IMR-90 (cell line): ENCODE measurements at regions not wholly inside any gene's neighbourhood (a gene's known extent, or its start where the extent isn't known, plus 50 kb on each side); places are given as distances from the start of the nearest gene placed in this dataset.

Experiments used
- ATAC-seq: fragments of 200-7000 bp; cut with Tn5 transposase; 2 replicates; pipeline ENCODE4 v1.9.1; 2020; ENCODE audit warnings: low read depth, mild to moderate bottlenecking, moderate library complexity
- BruUV-seq: library from RNA; stranded (reverse); fragments of 400-500 nt; replicated peaks from 2 replicates; lab custom pipeline; 2021; lab: Mats Ljungman, UMichigan
- CTCF ChIA-PET: fragments of 300-600 bp; formaldehyde crosslinking; extraction: SDS; loops from one replicate; lab custom pipeline; 2021; ENCODE audit warnings: antibody characterized with exemption; lab: Yijun Ruan, JAX
- POLR2A ChIA-PET: fragments of 300-600 bp; sonication (Branson Sonifier 250); formaldehyde crosslinking; loops from one replicate; lab custom pipeline; 2022; ENCODE audit warnings: antibody characterized with exemption; ENCODE audit not compliant: unreplicated experiment; lab: Charles Lee
- DNase-seq: peaks from one replicate; pipeline ENCODE4 v3.0.0; 2013
- H2AFZ ChIP-seq: replicated peaks from 2 replicates; pipeline ENCODE3; 2013; ENCODE audit warnings: low read length, mild to moderate bottlenecking; ENCODE audit not compliant: poor library complexity
- H2AK5ac ChIP-seq: 2 replicates; pipeline ENCODE4 v1.6.1; 2013; ENCODE audit warnings: low read depth, low read length, inconsistent platforms
- H2AK9ac ChIP-seq: replicated peaks from 2 replicates; pipeline ENCODE3; 2013; ENCODE audit warnings: mild to moderate bottlenecking, low read depth, low read length, moderate library complexity; ENCODE audit not compliant: poor library complexity
- H2BK120ac ChIP-seq: 2 replicates; pipeline ENCODE4 v1.6.1; 2013; ENCODE audit warnings: low read depth, low read length, inconsistent platforms
- H2BK15ac ChIP-seq: 3 replicates; pipeline ENCODE4 v1.6.1; 2013; ENCODE audit warnings: low read depth, low read length, inconsistent platforms
- H2BK20ac ChIP-seq: 2 replicates; pipeline ENCODE4 v1.6.1; 2013; ENCODE audit warnings: low read depth, mild to moderate bottlenecking, inconsistent platforms, low read length, moderate library complexity
- H2BK5ac ChIP-seq: 2 replicates; pipeline ENCODE4 v1.6.1; 2013; ENCODE audit warnings: mild to moderate bottlenecking, low read depth, low read length, inconsistent platforms; ENCODE audit not compliant: poor library complexity, severe bottlenecking
- H3K14ac ChIP-seq: replicated peaks from 2 replicates; pipeline ENCODE4 v1.6.1; 2013; ENCODE audit warnings: low read depth, low read length, inconsistent platforms
- H3K18ac ChIP-seq: 2 replicates; pipeline ENCODE4 v1.6.1; 2013; ENCODE audit warnings: low read depth, low read length, control low read depth
- H3K23ac ChIP-seq: 2 replicates; pipeline ENCODE4 v1.6.1; 2013; ENCODE audit warnings: low read depth, low read length, inconsistent platforms
- H3K27ac ChIP-seq: 2 replicates; pipeline ENCODE4 v1.5.1; 2013; ENCODE audit warnings: mild to moderate bottlenecking, control low read depth, low read length; ENCODE audit not compliant: insufficient read depth
- H3K27me3 ChIP-seq: 2 replicates; pipeline ENCODE4 v1.6.1; 2013; ENCODE audit warnings: low read length; ENCODE audit not compliant: control insufficient read depth, insufficient read depth
- H3K36me3 ChIP-seq: 2 replicates; pipeline ENCODE4 v1.6.1; 2013; ENCODE audit warnings: low read length, mixed read lengths; ENCODE audit not compliant: control insufficient read depth, insufficient read depth
- H3K4ac ChIP-seq: 2 replicates; pipeline ENCODE4 v1.6.1; 2013; ENCODE audit warnings: low read depth, low read length, inconsistent platforms
- H3K4me1 ChIP-seq: 2 replicates; pipeline ENCODE4 v1.6.1; 2013; ENCODE audit warnings: low read length, mixed read lengths; ENCODE audit not compliant: control insufficient read depth, insufficient read depth
- H3K4me2 ChIP-seq: 2 replicates; pipeline ENCODE4 v1.6.1; 2013; ENCODE audit warnings: low read depth, mild to moderate bottlenecking, control low read depth, low read length, moderate library complexity
- H3K4me3 ChIP-seq: 2 replicates; pipeline ENCODE4 v1.5.1; 2013; ENCODE audit warnings: low read depth, mild to moderate bottlenecking, control low read depth, low read length, moderate library complexity; ENCODE audit not compliant: insufficient read depth
- H3K56ac ChIP-seq: 2 replicates; pipeline ENCODE4 v1.6.1; 2013; ENCODE audit warnings: low read length, inconsistent platforms; ENCODE audit not compliant: insufficient read depth; ENCODE audit errors: extremely low read depth
- H3K79me1 ChIP-seq, 2 experiments: 2 replicates each; pipeline ENCODE4 v1.6.1; 2013; ENCODE audit warnings: low read length in 2 of 2, inconsistent platforms in 1 of 2, low read depth in 1 of 2
- H3K9ac ChIP-seq: 2 replicates; pipeline ENCODE4 v1.6.1; 2013; ENCODE audit warnings: low read depth, low read length, control low read depth
- H3K9me1 ChIP-seq: 2 replicates; pipeline ENCODE4 v1.6.1; 2013; ENCODE audit warnings: low read length, inconsistent platforms; ENCODE audit not compliant: insufficient read depth
- H3K9me3 ChIP-seq: 2 replicates; pipeline ENCODE4 v1.6.1; 2013; ENCODE audit warnings: low read length; ENCODE audit not compliant: control insufficient read depth, insufficient read depth
- H4K20me1 ChIP-seq: 2 replicates; pipeline ENCODE4 v1.6.1; 2013; ENCODE audit warnings: low read length, inconsistent platforms; ENCODE audit not compliant: insufficient read depth
- H4K5ac ChIP-seq: 2 replicates; pipeline ENCODE4 v1.6.1; 2013; ENCODE audit warnings: mild to moderate bottlenecking, low read depth, low read length, control low read depth
- H4K8ac ChIP-seq, 2 experiments: 2 replicates each; pipeline ENCODE4 v1.6.1; 2013; ENCODE audit warnings: low read depth in 2 of 2, low read length in 2 of 2, control low read depth in 1 of 2, inconsistent platforms in 1 of 2
- H4K91ac ChIP-seq: 2 replicates; pipeline ENCODE4 v1.6.1; 2013; ENCODE audit warnings: low read depth, low read length, inconsistent platforms; ENCODE audit not compliant: insufficient read depth
- WGBS, 2 experiments: methylation state at CpG; one replicate each; pipeline versions ENCODE4 v1.1.5 to v1.1.7; 2013; ENCODE audit warnings: missing lambda C conversion rate in 2 of 2; ENCODE audit not compliant: insufficient read length in 1 of 2; ENCODE audit errors: extremely low coverage in 2 of 2; 5-methylcytosine and 5-hydroxymethylcytosine counted together
- dilution Hi-C: fragments of 300-500 bp; cut with HindIII; formaldehyde crosslinking; loops from one replicate; pipeline ENCODE4 v1.14.3; 2018; ENCODE audit warnings: low sequenced_read_pairs; ENCODE audit not compliant: unreplicated experiment
- in situ Hi-C: fragments of 300-500 bp; cut with MboI; formaldehyde crosslinking; loops from 3 replicates; pipeline ENCODE4 v1.14.3; 2019; ENCODE audit warnings: low sequenced_read_pairs, inconsistent platforms, mixed read lengths
- intact Hi-C: fragments of 100-400 bp; cut with micrococcal nuclease; formaldehyde crosslinking; loops from 2 replicates; pipeline ENCODE4 v1.10.0; 2022
- TF ChIP-seq, protein P1 (sequence below): fragments of 150-350 bp; IDR thresholded peaks from 2 replicates; pipeline ENCODE4 v1.6.1; 2016; ENCODE audit warnings: low read depth, mild to moderate bottlenecking, low read length, moderate library complexity, borderline replicate concordance

DNA sequence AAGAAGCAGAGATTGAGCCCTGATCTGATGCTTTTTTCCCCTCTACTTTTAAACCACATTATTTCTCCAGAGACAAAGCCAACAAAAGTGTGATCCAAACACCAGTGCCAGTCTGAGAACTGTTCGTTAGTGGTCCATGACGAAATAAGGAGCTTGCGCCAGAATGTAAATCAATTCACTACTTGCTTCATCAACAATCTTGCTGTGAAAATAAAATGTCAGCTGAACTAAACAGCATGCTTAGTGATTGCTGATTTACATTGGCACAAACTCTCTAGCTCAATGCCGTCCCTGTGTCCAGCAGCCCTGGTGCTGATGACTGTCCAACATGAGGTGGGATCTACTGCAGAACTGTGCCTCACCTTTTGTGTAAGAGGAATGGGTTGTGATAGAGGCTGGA is 71.3 kb downstream of the SOX3 start:
- no peaks in the 10 kb centered on the region for H3K36me3 ChIP-seq
- DNase-seq (no peak), ATAC-seq (no peak)
- no peak overlapping the region for H3K4me3 ChIP-seq
- H3K27ac ChIP-seq = no peak overlapping the region
- no peak overlapping the region for H2AFZ ChIP-seq
- H3K56ac ChIP-seq = no peak overlapping the region
- H4K5ac ChIP-seq = no peak overlapping the region
- H3K4me2 ChIP-seq = no peak overlapping the region
- H2AK5ac ChIP-seq = no peak overlapping the region
- no peak overlapping the region for H3K4ac ChIP-seq
- in situ Hi-C loops (no loop called here), intact Hi-C loops (no loop called here), dilution Hi-C loops (no loop called here)
- no peak overlapping the region for H2AK9ac ChIP-seq
- TF ChIP-seq, protein P1, sequence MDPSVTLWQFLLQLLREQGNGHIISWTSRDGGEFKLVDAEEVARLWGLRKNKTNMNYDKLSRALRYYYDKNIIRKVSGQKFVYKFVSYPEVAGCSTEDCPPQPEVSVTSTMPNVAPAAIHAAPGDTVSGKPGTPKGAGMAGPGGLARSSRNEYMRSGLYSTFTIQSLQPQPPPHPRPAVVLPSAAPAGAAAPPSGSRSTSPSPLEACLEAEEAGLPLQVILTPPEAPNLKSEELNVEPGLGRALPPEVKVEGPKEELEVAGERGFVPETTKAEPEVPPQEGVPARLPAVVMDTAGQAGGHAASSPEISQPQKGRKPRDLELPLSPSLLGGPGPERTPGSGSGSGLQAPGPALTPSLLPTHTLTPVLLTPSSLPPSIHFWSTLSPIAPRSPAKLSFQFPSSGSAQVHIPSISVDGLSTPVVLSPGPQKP = no peak
- BruUV-seq = no TSS peak
- no peaks in the 10 kb centered on the region for H3K9me3 ChIP-seq
- 67% methylated on average over 1 of the region's 4 CpGs; no CpG with 5 or more reads in 1 of the 2 experiments for WGBS, 2 experiments
- no peaks in the 10 kb centered on the region for H3K9me1 ChIP-seq
- H2BK120ac ChIP-seq = no peak overlapping the region
- H2BK5ac ChIP-seq = no peak overlapping the region
- no peak overlapping the region for H2BK15ac ChIP-seq
- no peak overlapping the region for H2BK20ac ChIP-seq
- no peaks in the 10 kb centered on the region for H4K20me1 ChIP-seq
- no peaks in the 10 kb centered on the region for H3K79me1 ChIP-seq
- H4K91ac ChIP-seq = no peak overlapping the region
- no peak overlapping the region for H3K9ac ChIP-seq
- no peak overlapping the region for H3K18ac ChIP-seq
- H3K14ac ChIP-seq = no peak overlapping the region
- H3K4me1 ChIP-seq = no peaks in the 10 kb centered on the region
- H3K23ac ChIP-seq = no peak overlapping the region
- ChIA-PET CTCF (no interaction called here), POLR2A (no interaction called here)
- H3K27me3 ChIP-seq = no peaks in the 10 kb centered on the region
- H4K8ac ChIP-seq = no peak overlapping the region
